ENCODE measurements at regions not wholly inside any gene's neighbourhood (a gene's known extent, or its start where the extent isn't known, plus 50 kb on each side); places are given as distances from the start of the nearest gene placed in this dataset.
A peak's percentile ranks its signal among the peaks of the same experiment; 100 is the strongest.

GRCh38 chr12:65715961-65716360 is 108.3 kb upstream of the HMGA2 start:
- no peak overlapping the region for H2AFZ ChIP-seq

GRCh38 chr12:65720136-65721130 is 103.8 kb upstream of the HMGA2 start:
- Histone ChIP-seq H3F3A (ENCODE audit: insufficient read depth, low read depth) (no peaks in the 10 kb centered on the region), H3K4me2 (no peak overlapping the region), H3K4me3 (no peak overlapping the region), H3K27me3 (ENCODE audit: insufficient read depth, low read depth) (no peaks in the 10 kb centered on the region), H3K4me1 (replicated peaks; ENCODE audit: insufficient read depth) (no peaks in the 10 kb centered on the region), H3K27ac (no peak overlapping the region), H3K79me2 (ENCODE audit: low read depth) (no peaks in the 10 kb centered on the region), H4K20me1 (ENCODE audit: insufficient read depth) (no peaks in the 10 kb centered on the region), H2AFZ (peak overlapping the region; percentile 16; the same call in 1 of the 2 replicates), H3K36me3 (ENCODE audit: low read depth) (no peaks in the 10 kb centered on the region), H3K9me3 (ENCODE audit: insufficient read depth, low read depth) (no peaks in the 10 kb centered on the region), H3K9me2 (ENCODE audit: insufficient read depth) (peaks cover 4% of the 10 kb centered on the region; the same call in 1 of the 2 replicates)
- TF ChIP-seq CTCF (conservative IDR thresholded peaks at IDR 0.05) (no peak), EZH2 (IDR thresholded peaks at IDR 0.05; ENCODE audit: low read depth) (no peak)
- no peak for DNase-seq
- intact Hi-C loops (cut with micrococcal nuclease; ENCODE audit: unreplicated experiment), result no loop called here
- ChIA-PET POLR2A (ENCODE audit: unreplicated experiment) (no interaction called here), CTCF (interaction anchor here (0.7 kb wide), 1 partner anchor 210 kb away, joined by 3 read pairs; no protein-coding TSS in a partner anchor)
- BruUV-seq (replicated peaks), result no TSS peak

More at GRCh38 chr12:65715961-65716360, 108.3 kb upstream of the HMGA2 start:
- H3K4me3 ChIP-seq, result no peak overlapping the region
- H3K4me1 ChIP-seq (replicated peaks; ENCODE audit: insufficient read depth), result no peaks in the 10 kb centered on the region
- no peak overlapping the region for H3K4me2 ChIP-seq
- no peaks in the 10 kb centered on the region; the same call in 1 of the 2 replicates for H3K9me2 ChIP-seq (ENCODE audit: insufficient read depth)
- no peaks in the 10 kb centered on the region for H3F3A ChIP-seq (ENCODE audit: insufficient read depth, low read depth)
- intact Hi-C loops (cut with micrococcal nuclease; ENCODE audit: unreplicated experiment), result no loop called here
- no peak for TF ChIP-seq CTCF (conservative IDR thresholded peaks at IDR 0.05)
- no peak for TF ChIP-seq EZH2 (IDR thresholded peaks at IDR 0.05; ENCODE audit: low read depth)
- BruUV-seq (replicated peaks), result no TSS peak
- no peaks in the 10 kb centered on the region for H4K20me1 ChIP-seq (ENCODE audit: insufficient read depth)
- H3K36me3 ChIP-seq (ENCODE audit: low read depth), result no peaks in the 10 kb centered on the region
- POLR2A ChIA-PET (ENCODE audit: unreplicated experiment), result no interaction called here
- DNase-seq, result no peak
- no peak overlapping the region for H3K27ac ChIP-seq
- no peaks in the 10 kb centered on the region for H3K27me3 ChIP-seq (ENCODE audit: insufficient read depth, low read depth)
- no peaks in the 10 kb centered on the region for H3K9me3 ChIP-seq (ENCODE audit: insufficient read depth, low read depth)
- H3K79me2 ChIP-seq (ENCODE audit: low read depth), result no peaks in the 10 kb centered on the region
- CTCF ChIA-PET, result no interaction called here

DNA sequence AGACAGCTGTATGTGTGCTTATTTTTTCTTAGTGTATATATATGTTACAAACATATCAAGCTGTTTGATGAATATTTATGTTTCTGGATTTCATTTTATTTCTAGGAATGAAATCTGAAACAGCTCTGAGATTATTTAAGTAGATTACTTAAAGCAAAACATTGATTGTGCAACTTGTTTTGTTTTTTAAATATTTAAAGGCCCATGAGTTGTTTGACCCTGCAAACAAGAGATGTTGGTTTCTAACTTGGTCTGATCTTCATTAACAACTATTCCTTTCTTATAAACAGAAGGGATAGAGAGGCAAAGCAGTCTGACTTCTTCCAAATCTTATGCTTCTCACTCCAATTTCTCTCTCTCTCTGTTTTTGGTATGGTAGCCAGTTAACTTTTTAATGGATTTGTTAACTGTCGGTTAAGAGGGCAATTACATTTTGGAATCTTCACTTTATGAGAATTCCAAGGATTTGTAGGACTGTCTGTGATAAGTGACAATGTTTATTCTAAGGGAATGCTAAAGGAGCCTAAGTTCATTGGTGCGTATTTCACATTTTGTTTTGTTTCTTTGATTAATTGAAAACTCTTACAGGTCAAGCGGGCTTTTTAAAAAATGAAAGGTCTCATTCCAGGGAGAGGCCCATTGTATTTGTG is 102.6 kb upstream of the HMGA2 start:
- no peak for DNase-seq
- ChIA-PET CTCF (no interaction called here), POLR2A (ENCODE audit: unreplicated experiment) (no interaction called here)
- no peaks in the 10 kb centered on the region for H4K20me1 ChIP-seq (ENCODE audit: insufficient read depth)
- BruUV-seq (replicated peaks), result no TSS peak
- H2AFZ ChIP-seq, result no peak overlapping the region
- no peaks in the 10 kb centered on the region for H3K4me1 ChIP-seq (replicated peaks; ENCODE audit: insufficient read depth)
- intact Hi-C loops (cut with micrococcal nuclease; ENCODE audit: unreplicated experiment), result no loop called here
- no peaks in the 10 kb centered on the region for H3K27me3 ChIP-seq (ENCODE audit: insufficient read depth, low read depth)
- no peaks in the 10 kb centered on the region for H3K9me3 ChIP-seq (ENCODE audit: insufficient read depth, low read depth)
- H3K9me2 ChIP-seq (ENCODE audit: insufficient read depth), result peaks cover 4% of the 10 kb centered on the region; the same call in 1 of the 2 replicates
- H3K79me2 ChIP-seq (ENCODE audit: low read depth), result no peaks in the 10 kb centered on the region
- no peak for TF ChIP-seq CTCF (conservative IDR thresholded peaks at IDR 0.05)
- TF ChIP-seq EZH2 (IDR thresholded peaks at IDR 0.05; ENCODE audit: low read depth), result no peak
- H3F3A ChIP-seq (ENCODE audit: insufficient read depth, low read depth), result no peaks in the 10 kb centered on the region
- no peaks in the 10 kb centered on the region for H3K36me3 ChIP-seq (ENCODE audit: low read depth)
- H3K27ac ChIP-seq, result no peak overlapping the region
- no peak overlapping the region for H3K4me3 ChIP-seq
- no peak overlapping the region for H3K4me2 ChIP-seq

All from PC-9 (cell line).